HG02571 (cell line): ENCODE measurements at regions not wholly inside any gene's neighbourhood (a gene's known extent, or its start where the extent isn't known, plus 50 kb on each side); places are given as distances from the start of the nearest gene placed in this dataset.
"Not testable (repeated sequence)": the region's sequence is repeated elsewhere in the genome, so short reads cannot be mapped to it uniquely, and the experiment has no call there.

Source experiments
- ATAC-seq: cut with Tn5 transposase; IDR thresholded peaks from one replicate; pipeline ENCODE4 v1.9.1; 2021; ENCODE audit warnings: mild to moderate bottlenecking, moderate library complexity; ENCODE audit not compliant: unreplicated experiment

- ATAC-seq = no peak
Observed at GRCh38 chr6:155654474-155654873, 198.8 kb upstream of the NOX3 start.

DNA sequence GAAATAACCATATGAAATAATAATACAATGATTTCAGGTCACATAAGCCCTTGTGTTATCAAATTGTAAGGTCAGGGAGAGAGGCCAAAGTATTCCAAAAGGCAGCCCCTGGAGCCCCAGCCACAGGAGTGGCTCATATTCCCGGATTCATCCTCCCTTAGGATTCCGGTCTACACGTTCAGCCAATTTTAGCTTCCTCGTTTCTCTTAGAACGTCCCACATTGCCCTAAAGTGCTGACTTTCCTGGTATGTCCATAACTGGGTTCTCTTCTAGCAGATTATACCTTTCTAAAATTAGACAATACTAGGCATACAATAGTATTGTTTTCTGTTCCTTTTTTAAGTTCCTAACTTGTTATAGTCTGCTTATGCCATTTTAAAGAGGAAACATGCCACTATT is 192.7 kb upstream of the NOX3 start:
- no peak for ATAC-seq

DNA sequence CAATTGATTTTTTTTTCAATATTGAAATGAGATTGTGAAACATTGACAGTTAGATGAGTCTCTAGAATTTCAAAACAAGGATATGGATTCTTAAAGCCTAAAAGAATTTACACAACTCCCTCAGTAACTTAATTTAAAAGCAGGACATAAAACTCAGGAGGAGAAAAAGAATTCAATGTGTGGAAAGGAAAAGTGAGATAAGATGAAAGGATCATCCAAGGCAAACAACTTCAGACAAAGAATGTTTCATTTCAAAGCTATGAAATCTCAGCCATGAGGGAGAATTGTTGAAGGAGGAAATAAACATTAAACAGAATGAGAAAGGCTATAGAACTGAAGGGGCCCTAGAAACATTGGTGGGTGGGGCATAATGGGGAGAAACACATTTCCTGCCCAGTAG is 191.7 kb upstream of the NOX3 start:
- ATAC-seq = no peak

- no peak for ATAC-seq
Observed at GRCh38 chr6:155646443-155646842, 190.8 kb upstream of the NOX3 start.

DNA sequence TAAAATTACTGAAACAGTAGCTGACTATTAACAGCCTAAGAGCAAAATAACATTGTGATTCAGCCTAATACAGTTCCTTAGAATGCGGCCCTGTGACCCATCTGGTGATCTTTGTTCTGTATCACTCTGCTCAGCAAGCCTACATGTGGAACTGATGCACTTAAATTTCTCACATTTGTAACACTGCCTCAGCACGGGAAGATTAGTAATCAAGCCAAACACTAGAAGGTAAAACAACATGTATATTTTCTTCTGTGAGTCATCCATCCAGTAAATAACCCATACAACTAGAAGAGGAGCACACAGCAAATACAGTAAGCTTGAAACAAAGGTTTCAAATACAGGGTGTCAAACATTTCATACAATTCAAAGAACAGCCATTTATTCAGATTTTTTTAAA is 189.7 kb upstream of the NOX3 start:
- ATAC-seq = no peak

DNA sequence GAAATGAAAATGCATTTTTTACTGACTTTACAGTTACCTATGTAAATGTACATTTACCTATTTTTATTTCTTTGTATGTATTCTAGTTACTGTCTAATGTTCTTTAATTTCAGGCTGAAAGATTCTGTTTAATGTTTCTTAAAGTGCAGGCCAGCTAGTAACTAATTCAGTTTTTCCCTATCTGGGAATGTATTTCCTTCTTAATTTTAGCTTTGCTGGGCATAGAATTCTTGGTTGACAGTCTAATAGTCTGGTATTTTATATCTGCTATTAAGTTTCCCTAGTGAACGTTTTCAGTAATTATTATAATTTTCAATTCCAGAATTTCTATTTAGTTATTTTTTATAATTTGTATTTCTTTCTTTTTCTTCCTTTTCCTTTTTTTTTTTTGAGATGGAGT is 186.0 kb upstream of the NOX3 start:
- no peak for ATAC-seq

DNA sequence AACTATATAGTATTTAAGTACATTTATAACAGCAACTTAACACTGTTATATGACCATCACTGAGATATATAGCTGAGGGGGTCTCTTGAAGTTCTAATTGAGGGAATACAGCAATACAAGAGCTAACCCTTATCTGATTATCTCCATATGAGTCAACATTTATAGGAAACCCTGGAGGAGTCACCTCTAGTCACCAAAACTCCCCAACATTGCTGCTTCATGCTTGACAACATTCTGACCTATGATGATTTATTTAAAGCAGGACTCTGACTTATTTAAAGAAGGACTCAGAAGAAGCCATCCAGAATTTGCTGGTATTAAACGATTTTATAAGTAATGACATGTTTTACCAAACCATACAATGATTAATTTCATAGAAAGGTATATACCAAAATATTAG is 182.6 kb upstream of the NOX3 start:
- ATAC-seq = no peak

DNA sequence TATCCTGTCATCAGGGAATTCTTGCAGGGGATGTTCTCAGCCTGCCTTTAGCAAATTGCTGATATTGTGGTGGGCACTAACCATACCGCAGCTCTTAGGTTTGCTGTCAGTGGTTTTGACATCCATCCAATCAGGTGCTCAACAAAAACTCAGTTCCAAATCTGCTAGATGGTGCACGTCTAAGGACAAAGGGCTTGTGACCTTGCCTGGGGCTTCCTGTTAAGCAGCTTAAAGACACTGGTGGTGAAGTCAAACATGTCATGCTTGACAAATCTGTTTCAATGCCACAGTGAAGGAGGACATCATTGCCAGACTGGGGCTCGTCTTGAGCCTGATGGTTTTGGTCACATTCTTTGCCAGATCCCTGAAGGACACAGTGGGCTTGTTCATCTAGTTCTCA is 179.8 kb upstream of the NOX3 start:
- no peak for ATAC-seq

DNA sequence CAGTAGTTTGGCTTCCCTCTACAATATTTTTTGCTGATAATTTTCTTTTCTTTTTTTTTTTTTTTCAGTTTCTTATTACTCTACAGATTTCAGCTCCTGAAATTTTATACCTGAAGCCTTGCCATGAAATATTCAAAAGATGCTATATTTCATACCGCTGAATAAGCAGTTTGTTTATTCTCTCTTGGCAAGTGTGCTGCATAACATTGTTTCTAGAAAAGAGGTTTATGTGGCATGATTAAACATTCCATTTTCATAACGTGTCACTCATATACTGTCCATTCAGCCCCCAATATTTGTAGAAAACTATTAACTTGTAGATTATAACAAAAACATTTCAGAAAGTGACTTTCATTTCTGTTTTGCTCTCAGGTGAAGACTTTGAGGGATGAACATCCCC is 174.4 kb upstream of the NOX3 start:
- ATAC-seq = no peak

DNA sequence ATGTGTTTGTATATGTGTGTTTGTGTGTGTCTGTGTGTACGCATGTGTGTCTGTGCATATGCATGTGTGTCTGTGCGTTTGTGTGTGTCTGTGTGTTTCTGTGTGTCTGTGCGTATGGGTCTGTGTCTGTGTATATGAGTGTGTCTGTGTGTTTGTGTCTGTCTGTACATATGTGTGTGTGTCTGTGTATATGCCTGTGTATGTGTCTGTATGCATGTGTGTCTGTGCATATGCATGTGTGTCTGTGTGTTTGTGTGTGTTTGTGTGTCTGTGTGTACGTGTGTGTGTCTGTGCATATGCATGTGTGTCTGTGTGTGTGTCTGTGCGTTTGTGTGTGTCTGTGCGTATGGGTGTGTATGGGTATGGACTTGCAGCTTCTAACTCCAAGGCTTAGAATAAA is 174.0 kb upstream of the NOX3 start:
- no peak for ATAC-seq

DNA sequence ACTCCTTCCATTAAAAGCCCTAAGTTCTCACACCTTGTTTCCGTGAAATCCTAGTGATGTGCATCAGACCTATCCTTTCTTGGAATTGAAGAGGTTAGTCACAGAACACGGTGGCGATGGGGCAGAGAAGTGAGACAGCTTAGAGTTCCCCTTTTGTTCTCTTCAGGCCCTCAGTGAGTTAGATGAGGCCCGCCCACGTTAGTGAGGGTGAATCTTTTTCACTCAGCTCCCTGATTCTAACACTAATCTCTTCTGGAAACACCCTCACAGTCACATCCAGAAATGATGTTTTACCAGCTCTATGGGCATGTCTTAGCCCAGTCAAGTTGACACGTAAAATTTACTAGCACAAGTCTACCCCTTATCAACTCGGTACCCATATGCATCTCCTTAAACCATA is 172.7 kb upstream of the NOX3 start:
- ATAC-seq = peak; percentile 97

- not testable (repeated sequence) for ATAC-seq
Observed at GRCh38 chr6:155627722-155628212, 172.1 kb upstream of the NOX3 start.

- ATAC-seq = no peak
Observed at GRCh38 chr6:155623450-155624178, 168.0 kb upstream of the NOX3 start.

DNA sequence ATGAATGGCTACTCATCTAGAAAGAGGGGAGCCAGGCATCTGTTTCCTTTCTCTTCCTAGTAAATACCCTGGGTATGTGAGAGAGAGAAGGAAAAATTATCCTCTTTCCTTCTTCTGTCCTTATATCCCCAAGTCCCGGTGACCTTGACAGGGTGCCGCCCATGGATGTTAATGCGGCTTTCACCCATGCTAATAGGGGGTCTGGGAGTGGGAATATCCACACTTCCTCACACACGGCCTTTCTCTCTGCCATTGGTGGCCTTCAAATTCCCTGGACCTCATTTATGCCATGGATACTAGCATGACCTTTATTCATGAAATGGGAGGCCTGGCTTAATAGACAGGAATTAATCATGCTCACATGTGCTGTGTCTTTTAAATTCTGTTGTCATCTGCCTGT is 159.0 kb upstream of the NOX3 start:
- ATAC-seq = no peak

DNA sequence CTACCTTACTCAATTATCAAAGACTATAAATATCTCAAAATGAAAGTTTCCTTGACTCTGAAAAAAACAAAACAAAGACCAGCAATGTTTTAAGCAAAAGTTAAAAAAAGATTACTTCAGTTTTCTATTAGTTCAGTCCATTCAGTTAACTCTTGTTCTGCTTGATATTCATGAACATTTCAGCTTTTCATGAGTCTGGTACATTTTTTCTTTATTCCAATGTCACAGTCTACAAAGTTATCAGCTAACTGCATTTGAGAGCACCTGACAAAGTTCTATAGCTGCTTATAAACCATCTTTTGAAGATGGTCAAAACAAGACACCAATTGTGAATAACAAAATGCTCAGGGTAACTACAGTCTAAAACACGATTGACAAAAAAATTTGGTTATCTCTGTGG is 156.1 kb upstream of the NOX3 start:
- ATAC-seq = no peak

DNA sequence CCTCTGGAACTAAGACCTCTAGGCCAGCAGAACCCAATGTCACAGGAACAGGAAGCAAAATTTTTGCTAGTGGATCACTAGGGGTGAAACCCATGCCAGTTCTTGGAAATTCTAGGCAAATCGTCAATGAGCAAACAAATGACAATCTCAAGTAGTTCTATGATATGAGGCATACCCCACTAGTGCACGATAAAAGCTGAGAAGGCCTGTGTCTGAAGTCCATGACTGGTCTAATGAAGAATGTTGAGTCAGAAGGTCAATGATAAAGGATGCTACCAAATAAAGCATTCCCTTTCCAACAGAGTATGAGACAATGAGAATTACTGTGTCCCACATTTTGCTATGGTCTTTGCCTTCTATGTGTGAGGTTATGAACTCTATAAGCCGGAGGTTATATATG is 149.4 kb upstream of the NOX3 start:
- ATAC-seq = no peak

GRCh38 chr6:155599561-155599960 is 143.9 kb upstream of the NOX3 start:
- ATAC-seq = no peak

GRCh38 chr6:155599160-155599559 is 143.5 kb upstream of the NOX3 start:
- ATAC-seq = no peak

DNA sequence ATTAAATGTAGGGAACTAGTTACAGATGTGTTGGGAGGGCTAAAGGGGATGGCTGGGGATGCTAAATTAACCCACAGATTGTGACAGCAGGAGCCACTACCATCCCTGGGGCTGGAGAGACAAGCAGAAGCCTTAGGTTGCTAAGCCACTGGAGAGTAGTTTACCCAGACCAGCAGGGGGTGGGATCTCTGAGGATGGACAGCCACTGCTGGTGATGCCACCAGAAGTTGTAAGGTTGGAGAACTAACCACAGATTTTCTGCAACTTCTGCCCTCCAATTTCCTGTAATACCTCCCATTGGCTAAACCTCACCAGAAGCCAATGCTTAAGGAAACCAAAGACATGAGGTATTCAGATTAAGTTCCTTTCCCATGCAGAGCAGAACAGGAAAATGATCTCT is 139.6 kb upstream of the NOX3 start:
- no peak for ATAC-seq

- no peak for ATAC-seq
Observed at GRCh38 chr6:155591741-155592140, 136.1 kb upstream of the NOX3 start.

- no peak for ATAC-seq
Observed at GRCh38 chr6:155589190-155589589, 133.6 kb upstream of the NOX3 start.

DNA sequence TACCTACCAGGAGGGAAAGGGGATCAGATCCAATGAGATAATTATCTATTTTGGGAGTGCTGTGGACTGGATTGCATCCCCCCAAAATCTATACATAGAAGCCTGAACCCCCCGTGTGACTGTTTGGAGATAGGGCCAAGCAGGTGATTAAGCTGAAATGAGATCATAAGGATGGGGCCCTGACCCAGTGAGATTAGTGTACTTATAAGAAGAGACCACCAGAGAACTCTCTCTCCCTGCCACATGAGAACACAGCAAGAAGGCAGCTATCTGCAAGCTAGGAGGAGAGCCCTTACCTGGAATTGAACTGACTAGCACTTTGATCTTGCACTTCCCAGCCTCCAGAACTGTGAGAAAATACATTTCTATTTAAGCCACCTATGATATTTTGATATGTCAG is 132.2 kb upstream of the NOX3 start:
- no peak for ATAC-seq

GRCh38 chr6:155586090-155586489 is 130.5 kb upstream of the NOX3 start:
- no peak for ATAC-seq
